A549 (cell line): ENCODE measurements at regions not wholly inside any gene's neighbourhood (a gene's known extent, or its start where the extent isn't known, plus 50 kb on each side); places are given as distances from the start of the nearest gene placed in this dataset.
"Not testable (repeated sequence)": the region's sequence is repeated elsewhere in the genome, so short reads cannot be mapped to it uniquely, and the experiment has no call there.

Experiments
- CTCF ChIP-seq: fragments of >200 bp; sonication (Bioruptor Twin); formaldehyde crosslinking; IDR thresholded peaks from 3 replicates; pipeline ENCODE4 v1.5.1; 2016
- ELK1 ChIP-seq: fragments of 150-350 bp; IDR thresholded peaks from 2 replicates; pipeline ENCODE4 v1.6.1; 2014; ENCODE audit warnings: low read depth, mild to moderate bottlenecking, low read length
- EP300 ChIP-seq, 2 experiments: fragments of >200 bp; sonication (Bioruptor Twin); formaldehyde crosslinking; IDR thresholded peaks; 2 replicates in 1 of 2; 3 replicates in 1 of 2; pipeline ENCODE4 v1.6.1; 2016 to 2017
- HES2 ChIP-seq: fragments of >200 bp; sonication (Bioruptor Twin); formaldehyde crosslinking; IDR thresholded peaks from 2 replicates; pipeline ENCODE4 v1.6.1; 2016
- POLR2A ChIP-seq: IDR thresholded peaks from 2 replicates; pipeline ENCODE4 v1.6.1; 2012; ENCODE audit warnings: mild to moderate bottlenecking, low read length
- RCOR1 ChIP-seq: fragments of 150-350 bp; IDR thresholded peaks from 2 replicates; pipeline ENCODE4 v1.6.1; 2014; ENCODE audit warnings: antibody characterized with exemption, low read length, low read depth
- TP53 ChIP-seq: fragments of 250-450 bp; sonication (Bioruptor Pico); IDR thresholded peaks from 2 replicates; pipeline ENCODE4 v1.5.0; 2021; ENCODE audit warnings: mild to moderate bottlenecking, moderate library complexity
- ZSCAN20 ChIP-seq: fragments of 250-450 bp; sonication (Bioruptor Pico); IDR thresholded peaks from 2 replicates; pipeline ENCODE4 v1.8.0; 2022; ENCODE audit warnings: mild to moderate bottlenecking, moderate library complexity

GRCh38 chr3:75323936-75324335 lies 340.2 kb upstream of the FRG2C start:
- not testable (repeated sequence) for TF ChIP-seq ELK1; EP300 (IDR thresholded peaks at IDR 0.05); CTCF; HES2; TP53; POLR2A; ZSCAN20; RCOR1
